ENCODE measurements at regions not wholly inside any gene's neighbourhood (a gene's known extent, or its start where the extent isn't known, plus 50 kb on each side); places are given as distances from the start of the nearest gene placed in this dataset.

GRCh38 chr3:11720917-11721411, 77.2 kb upstream of the VGLL4 start:
- ATAC-seq (ENCODE audit: insufficient read depth, low FRiP score): no peak
- H3K27ac ChIP-seq (ENCODE audit: low read depth in 1 of 2, low read length in 1 of 2): peak overlapping the region in 1 of 2 donors; percentile 93
- peak overlapping the region; percentile 50 to 76 for H3K9ac ChIP-seq (ENCODE audit: insufficient read depth in 1 of 2, low read length in 2 of 2)
- H3K4me1 ChIP-seq (ENCODE audit: control insufficient read depth in 5 of 5, insufficient read depth in 5 of 5, low read length in 5 of 5): peaks cover 0 to 25% (median 12%) of the 10 kb centered on the region in 5 donors
- DNase-seq: peak in 2 of 3 donors; percentile 36 to 63
- no peaks in the 10 kb centered on the region for H3K36me3 ChIP-seq (ENCODE audit: control insufficient read depth in 4 of 4, insufficient read depth in 4 of 4, low read length in 4 of 4)
- no peak for TF ChIP-seq CTCF (IDR thresholded peaks at IDR 0.05; ENCODE audit: control extremely low read depth, extremely low read depth)
- H3K4me3 ChIP-seq: no peak overlapping the region
- peaks cover 0 to 2% (median 0%) of the 10 kb centered on the region in 3 donors for H3K27me3 ChIP-seq (ENCODE audit: control insufficient read depth in 3 of 3, insufficient read depth in 3 of 3, low read length in 2 of 3)
- 32 to 41% methylated on average over 8 of the region's 8 CpGs for WGBS, 2 donors
- no peaks in the 10 kb centered on the region for H3K9me3 ChIP-seq (ENCODE audit: control insufficient read depth in 4 of 4, insufficient read depth in 3 of 4, low read length in 3 of 4)

- H3K9me3 ChIP-seq (ENCODE audit: control insufficient read depth in 4 of 4, insufficient read depth in 3 of 4, low read length in 3 of 4): no peaks in the 10 kb centered on the region
- H3K27ac ChIP-seq (ENCODE audit: low read depth in 1 of 2, low read length in 1 of 2): peak overlapping the region; percentile 57 to 93
- no peaks in the 10 kb centered on the region for H3K36me3 ChIP-seq (ENCODE audit: control insufficient read depth in 4 of 4, insufficient read depth in 4 of 4, low read length in 4 of 4)
- H3K27me3 ChIP-seq (ENCODE audit: control insufficient read depth in 3 of 3, insufficient read depth in 3 of 3, low read length in 2 of 3): no peaks in the 10 kb centered on the region
- peak overlapping the region; percentile 50 to 76 for H3K9ac ChIP-seq (ENCODE audit: insufficient read depth in 1 of 2, low read length in 2 of 2)
- ATAC-seq (ENCODE audit: insufficient read depth, low FRiP score) (peak; percentile 65), DNase-seq (peak; percentile 84 to 91 (median 90))
- H3K4me3 ChIP-seq: peak overlapping the region; percentile 88
- peaks cover 0 to 25% (median 12%) of the 10 kb centered on the region in 5 donors for H3K4me1 ChIP-seq (ENCODE audit: control insufficient read depth in 5 of 5, insufficient read depth in 5 of 5, low read length in 5 of 5)
- no peak for TF ChIP-seq CTCF (IDR thresholded peaks at IDR 0.05; ENCODE audit: control extremely low read depth, extremely low read depth)
- WGBS, 2 donors: 0 to 1% methylated on average over 49 to 51 of the region's 51 CpGs
Observed at GRCh38 chr3:11720304-11720898, 76.7 kb upstream of the VGLL4 start.

- H3K36me3 ChIP-seq (ENCODE audit: control insufficient read depth in 4 of 4, insufficient read depth in 4 of 4, low read length in 4 of 4): no peaks in the 10 kb centered on the region
- H3K4me3 ChIP-seq: peak overlapping the region; percentile 88
- H3K9me3 ChIP-seq (ENCODE audit: control insufficient read depth in 4 of 4, insufficient read depth in 3 of 4, low read length in 3 of 4): no peaks in the 10 kb centered on the region
- peak overlapping the region in 1 of 2 donors; percentile 63 for H3K9ac ChIP-seq (ENCODE audit: insufficient read depth in 1 of 2, low read length in 2 of 2)
- peak; percentile 79 to 89 (median 88) for DNase-seq
- TF ChIP-seq CTCF (IDR thresholded peaks at IDR 0.05; ENCODE audit: control extremely low read depth, extremely low read depth): no peak
- H3K27ac ChIP-seq (ENCODE audit: low read depth in 1 of 2, low read length in 1 of 2): peak overlapping the region; percentile 93 to 95
- H3K4me1 ChIP-seq (ENCODE audit: control insufficient read depth in 5 of 5, insufficient read depth in 5 of 5, low read length in 5 of 5): peaks cover 0 to 25% (median 12%) of the 10 kb centered on the region in 5 donors
- WGBS, 2 donors: 0% methylated on average over 74 to 121 of the region's 121 CpGs
- H3K27me3 ChIP-seq (ENCODE audit: control insufficient read depth in 3 of 3, insufficient read depth in 3 of 3, low read length in 2 of 3): no peaks in the 10 kb centered on the region
- peak; percentile 90 for ATAC-seq (ENCODE audit: insufficient read depth, low FRiP score)
Observed at GRCh38 chr3:11719406-11720303, 75.9 kb upstream of the VGLL4 start.

All from lung (tissue), 11 donors.